UCSD-AML1 (cell line): ENCODE measurements at regions not wholly inside any gene's neighbourhood (a gene's known extent, or its start where the extent isn't known, plus 50 kb on each side); places are given as distances from the start of the nearest gene placed in this dataset.

ENCODE experiments used
- DNase-seq: peaks from one replicate; lab custom pipeline; 2025; ENCODE audit not compliant: unreplicated experiment; lab: John Stamatoyannopoulos, UW

GRCh38 chr6:71476872-71477271 lies 188.3 kb downstream of the OGFRL1 start:
- DNase-seq: no peak

GRCh38 chr6:71478834-71479541 lies 190.4 kb downstream of the OGFRL1 start:
- no peak for DNase-seq

GRCh38 chr6:71480577-71480976 lies 192.0 kb downstream of the OGFRL1 start:
- no peak for DNase-seq

- no peak for DNase-seq
Measured at GRCh38 chr6:71481011-71481410, 192.4 kb downstream of the OGFRL1 start.

- DNase-seq: no peak
Measured at GRCh38 chr6:71481801-71482200, 193.2 kb downstream of the OGFRL1 start.

- no peak for DNase-seq
Measured at GRCh38 chr6:71482742-71483141, 194.1 kb downstream of the OGFRL1 start.

- no peak for DNase-seq
Measured at GRCh38 chr6:71486461-71486860, 197.8 kb downstream of the OGFRL1 start.

GRCh38 chr6:71488186-71488585 lies 199.6 kb downstream of the OGFRL1 start:
- no peak for DNase-seq

GRCh38 chr6:71489736-71490135 lies 201.1 kb downstream of the OGFRL1 start:
- DNase-seq: no peak

- no peak for DNase-seq
Measured at GRCh38 chr6:71490876-71491275, 202.3 kb downstream of the OGFRL1 start.

- DNase-seq: no peak
Measured at GRCh38 chr6:71491844-71492243, 203.2 kb downstream of the OGFRL1 start.

- DNase-seq: no peak
Measured at GRCh38 chr6:71492668-71493067, 204.1 kb downstream of the OGFRL1 start.

- DNase-seq: no peak
Measured at GRCh38 chr6:71496018-71496721, 207.6 kb downstream of the OGFRL1 start.

GRCh38 chr6:71496722-71497033 lies 208.1 kb downstream of the OGFRL1 start:
- no peak for DNase-seq

- no peak for DNase-seq
Measured at GRCh38 chr6:71498638-71499037, 210.0 kb downstream of the OGFRL1 start.

GRCh38 chr6:71499667-71500066 lies 211.1 kb downstream of the OGFRL1 start:
- DNase-seq: no peak

- DNase-seq: no peak
Measured at GRCh38 chr6:71502168-71502567, 213.6 kb downstream of the OGFRL1 start.

GRCh38 chr6:71502956-71503355 lies 214.3 kb downstream of the OGFRL1 start:
- DNase-seq: no peak

- DNase-seq: no peak
Measured at GRCh38 chr6:71507183-71507582, 218.6 kb downstream of the OGFRL1 start.

- DNase-seq: no peak
Measured at GRCh38 chr6:71509191-71510005, 220.8 kb downstream of the OGFRL1 start.

GRCh38 chr6:71510057-71510713 lies 221.6 kb downstream of the OGFRL1 start:
- DNase-seq: peak; percentile 9
